K562 (cell line): ENCODE measurements at regions not wholly inside any gene's neighbourhood (a gene's known extent, or its start where the extent isn't known, plus 50 kb on each side); places are given as distances from the start of the nearest gene placed in this dataset.

Experiments used
- ATAC-seq: fragments of 200-7000 bp; cut with Tn5 transposase; 3 replicates; pipeline ENCODE4 v1.9.1; 2020; ENCODE audit warnings: moderate library complexity
- BruUV-seq: library from RNA; stranded (reverse); fragments of 400-500 nt; replicated peaks from 2 replicates; lab custom pipeline; 2021; lab: Mats Ljungman, UMichigan
- CTCF ChIA-PET: fragments of 300-600 bp; formaldehyde crosslinking; extraction: SDS; loops from one replicate; lab custom pipeline; 2021; ENCODE audit warnings: low intra/inter-chr PET ratio; lab: Yijun Ruan, JAX
- POLR2A ChIA-PET: fragments of 300-600, 350-650 bp; sonication (Branson Sonifier 250); formaldehyde crosslinking; extraction: SDS; loops from one replicate; lab custom pipeline; 2021; ENCODE audit warnings: antibody characterized with exemption, inconsistent platforms; lab: Yijun Ruan, JAX
- DNase-seq, 4 experiments: peaks; one replicate each; pipeline versions ENCODE4 v3.0.0 to v3.0.0-alpha.2; 2011 to 2018; ENCODE audit warnings: low spot score in 3 of 4, mixed read lengths in 3 of 4; ENCODE audit errors: extremely low read depth in 1 of 4
- FAIRE-seq: peaks from 2 replicates; lab custom pipeline; 2011; peaks lifted over from hg19 to GRCh38; lab: Jason Lieb, UNC
- H2AFZ ChIP-seq: 2 replicates; pipeline ENCODE4 v1.6.0; 2011; ENCODE audit warnings: low read depth, low read length, control low read depth, inconsistent platforms
- H3K27ac ChIP-seq: fragments of 200-600 bp; 3 replicates; pipeline ENCODE4 v1.8.0; 2011; ENCODE audit warnings: low read depth, mild to moderate bottlenecking, control low read depth, inconsistent platforms, low read length, moderate library complexity, mixed read lengths; ENCODE audit errors: extremely low read depth
- H3K27me3 ChIP-seq, 2 experiments: fragments of 300-600 bp in 1 of 2; 2 replicates in 1 of 2; 3 replicates in 1 of 2; pipeline versions ENCODE4 v1.6.0 to v1.8.0; 2011; ENCODE audit warnings: inconsistent platforms in 2 of 2, low read length in 2 of 2, mild to moderate bottlenecking in 1 of 2, mixed read lengths in 1 of 2, moderate library complexity in 1 of 2; ENCODE audit not compliant: control insufficient read depth in 2 of 2, insufficient read depth in 2 of 2
- H3K36me3 ChIP-seq: fragments of 300-600 bp; 3 replicates; pipeline ENCODE4 v1.8.0; 2011; ENCODE audit warnings: mild to moderate bottlenecking, low read length, inconsistent platforms; ENCODE audit not compliant: control insufficient read depth, insufficient read depth
- H3K4me1 ChIP-seq, 2 experiments: fragments of 200-600 bp in 1 of 2; replicated peaks in 1 of 2; 2 replicates in 1 of 2; 3 replicates in 1 of 2; pipeline versions ENCODE4 v1.5.1 to v1.8.0; 2011; ENCODE audit warnings: inconsistent platforms in 2 of 2, low read length in 2 of 2, mild to moderate bottlenecking in 1 of 2, mixed read lengths in 1 of 2, moderate library complexity in 1 of 2; ENCODE audit not compliant: control insufficient read depth in 2 of 2, insufficient read depth in 2 of 2
- H3K4me2 ChIP-seq: 2 replicates; pipeline ENCODE4 v1.6.1; 2011; ENCODE audit warnings: low read length, control low read depth, inconsistent platforms, mixed read lengths; ENCODE audit not compliant: insufficient read depth
- H3K4me3 ChIP-seq: fragments of 200-600 bp; sonication (generic), shearing (Covaris generic); 2 replicates; pipeline ENCODE4 v1.5.1; 2016; ENCODE audit warnings: control low read depth, inconsistent platforms
- H3K79me2 ChIP-seq: fragments of 200-600 bp; 3 replicates; pipeline ENCODE4 v1.8.0; 2011; ENCODE audit warnings: low read length, inconsistent platforms; ENCODE audit not compliant: control insufficient read depth, insufficient read depth
- H3K9ac ChIP-seq, 2 experiments: 2 replicates each; pipeline versions ENCODE4 v1.6.0 to v1.6.1; 2011; ENCODE audit warnings: low read depth in 2 of 2, low read length in 2 of 2, control low read depth in 1 of 2, inconsistent platforms in 1 of 2, mild to moderate bottlenecking in 1 of 2, mixed read lengths in 1 of 2; ENCODE audit not compliant: insufficient read depth in 1 of 2
- H3K9me1 ChIP-seq: one replicate; pipeline ENCODE4 v1.6.0; 2011; ENCODE audit warnings: inconsistent platforms, mild to moderate bottlenecking, low read length, moderate library complexity; ENCODE audit not compliant: control insufficient read depth, insufficient read depth
- H3K9me3 ChIP-seq: replicated peaks from 2 replicates; pipeline ENCODE4 v1.5.1; 2011; ENCODE audit warnings: low read depth, low read length, inconsistent platforms; ENCODE audit not compliant: control insufficient read depth, insufficient read depth
- H4K20me1 ChIP-seq: replicated peaks from 2 replicates; pipeline ENCODE4 v1.6.1; 2011; ENCODE audit warnings: low read length, inconsistent platforms, mixed read lengths; ENCODE audit not compliant: control insufficient read depth, insufficient read depth
- BACH1 ChIP-seq: fragments of 200-800 bp; sonication (Bioruptor generic); IDR thresholded peaks from 2 replicates; pipeline ENCODE4 v1.6.1; 2016; ENCODE audit warnings: missing genetic modification characterization, missing compliant biosample characterization
- CEBPB ChIP-seq: fragments of 450-650 bp; IDR thresholded peaks from 2 replicates; pipeline ENCODE4 v1.6.1; 2016; ENCODE audit warnings: missing genetic modification characterization, missing compliant biosample characterization
- HDGF ChIP-seq: fragments of 450-650 bp; IDR thresholded peaks from 2 replicates; pipeline ENCODE4 v1.6.1; 2016
- IRF2 ChIP-seq: sonication (generic); formaldehyde crosslinking; IDR thresholded peaks from 2 replicates; pipeline ENCODE4 v1.8.1; 2022; ENCODE audit warnings: mild to moderate bottlenecking, missing genetic modification reagents
- KDM5B ChIP-seq: fragments of 200-600 bp; sonication (generic); IDR thresholded peaks from 2 replicates; pipeline ENCODE4 v1.6.1; 2012; ENCODE audit warnings: low read depth, mild to moderate bottlenecking, moderate library complexity, low read length, control low read depth, inconsistent platforms; ENCODE audit not compliant: insufficient replicate concordance
- SIRT6 ChIP-seq: IDR thresholded peaks from one replicate; pipeline ENCODE4 v1.6.1; 2012; ENCODE audit warnings: low read depth, mild to moderate bottlenecking, control low read depth, inconsistent platforms, low read length, moderate library complexity
- TBP ChIP-seq: optimal IDR thresholded peaks from 2 replicates; pipeline ENCODE3; 2011; ENCODE audit warnings: low read depth, low read length, improper control_type of control experiment
- YBX1 ChIP-seq: fragments of 450-650 bp; IDR thresholded peaks from 2 replicates; pipeline ENCODE4 v1.7.1; 2016; ENCODE audit warnings: mild to moderate bottlenecking
- ZBED1 ChIP-seq: IDR thresholded peaks from 2 replicates; pipeline ENCODE4 v1.6.1; 2014
- WGBS: fragments of 100-300 bp; shearing (Covaris generic); methylation state at CpG from one replicate; pipeline ENCODE4 v1.1.6; 2016; ENCODE audit warnings: low coverage, mixed read lengths; ENCODE audit not compliant: insufficient coverage; ENCODE audit errors: missing lambda C conversion rate; 5-methylcytosine and 5-hydroxymethylcytosine counted together
- in situ Hi-C: fragments of 300-500 bp; cut with MboI; formaldehyde crosslinking; loops from 4 replicates; pipeline ENCODE4 v1.15.0; 2018; ENCODE audit warnings: inconsistent platforms, mixed read lengths
- intact Hi-C: fragments of 100-400 bp; cut with micrococcal nuclease; formaldehyde crosslinking; loops from 2 replicates; pipeline ENCODE4 v1.14.2; 2022
- TF ChIP-seq, protein P1 (sequence below), 2 experiments: IDR thresholded peaks; 2 replicates each; pipeline ENCODE4 v1.6.1; 2011; ENCODE audit warnings: borderline replicate concordance in 1 of 2, control low read depth in 1 of 2, low read depth in 1 of 2, low read length in 1 of 2, mild to moderate bottlenecking in 1 of 2, mixed read lengths in 1 of 2, moderate library complexity in 1 of 2; ENCODE audit not compliant: insufficient read depth in 1 of 2, insufficient read length in 1 of 2, poor library complexity in 1 of 2, severe bottlenecking in 1 of 2; ENCODE audit errors: extremely low read depth in 1 of 2

GRCh38 chrX:94053575-94053974, 379.6 kb downstream of the FAM133A start:
- Histone ChIP-seq H3K9me1 (no peaks in the 10 kb centered on the region), H3K4me2 (no peak overlapping the region), H3K27ac (no peak overlapping the region), H3K36me3 (no peaks in the 10 kb centered on the region), H3K79me2 (no peaks in the 10 kb centered on the region), H3K9me3 (no peaks in the 10 kb centered on the region), H4K20me1 (no peaks in the 10 kb centered on the region), H2AFZ (no peak overlapping the region), H3K27me3 (no peaks in the 10 kb centered on the region), H3K4me1 (no peaks in the 10 kb centered on the region), H3K4me3 (no peak overlapping the region), H3K9ac (no peak overlapping the region)
- CTCF ChIA-PET: no interaction called here
- DNase-seq (no peak), ATAC-seq (no peak), FAIRE-seq (no peak)
- TF ChIP-seq TBP (no peak), IRF2 (no peak), YBX1 (no peak), CEBPB (tag) (no peak), ZBED1 (no peak)
- no TSS peak for BruUV-seq
- in situ Hi-C loops (no loop called here), intact Hi-C loops (no loop called here)
- POLR2A ChIA-PET: no interaction called here
- 0% methylated on average over 2 of the region's 2 CpGs for whole genome bisulfite sequencing

DNA sequence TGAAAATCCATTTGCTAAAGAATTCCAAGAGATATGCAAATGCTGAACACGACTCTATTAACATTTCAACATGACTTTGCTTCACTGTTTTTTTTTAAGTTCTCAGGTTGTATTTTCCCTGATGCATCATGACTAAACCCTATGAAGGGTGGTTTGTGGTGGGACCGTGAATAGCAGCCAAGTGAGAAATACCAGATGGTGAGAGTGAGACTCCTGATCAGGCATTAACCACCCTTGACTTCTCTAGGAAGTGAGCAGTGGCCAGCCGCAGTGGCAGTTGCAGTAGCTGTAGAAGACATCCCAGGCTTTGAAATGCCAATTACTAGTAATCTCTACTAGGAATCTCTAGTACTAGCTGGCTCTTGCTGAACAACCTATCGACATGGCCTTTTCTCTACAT, 383.4 kb downstream of the FAM133A start:
- Histone ChIP-seq H3K79me2 (no peaks in the 10 kb centered on the region), H4K20me1 (no peaks in the 10 kb centered on the region), H3K27me3 (no peaks in the 10 kb centered on the region), H2AFZ (no peak overlapping the region), H3K9me1 (no peaks in the 10 kb centered on the region), H3K27ac (no peak overlapping the region), H3K36me3 (no peaks in the 10 kb centered on the region), H3K4me3 (no peak overlapping the region), H3K4me2 (no peak overlapping the region), H3K9ac (no peak overlapping the region), H3K9me3 (no peaks in the 10 kb centered on the region), H3K4me1 (no peaks in the 10 kb centered on the region)
- no peak for ATAC-seq
- WGBS: 0% methylated on average over 4 of the region's 4 CpGs
- no peak for DNase-seq
- ChIA-PET CTCF (no interaction called here), POLR2A (no interaction called here)
- no peak for FAIRE-seq
- BruUV-seq: no TSS peak
- in situ Hi-C loops: no loop called here
- intact Hi-C loops: no loop called here
- TF ChIP-seq KDM5B: no peak
- TF ChIP-seq BACH1 (tag): no peak
- TF ChIP-seq HDGF: no peak
- TF ChIP-seq, protein P1, sequence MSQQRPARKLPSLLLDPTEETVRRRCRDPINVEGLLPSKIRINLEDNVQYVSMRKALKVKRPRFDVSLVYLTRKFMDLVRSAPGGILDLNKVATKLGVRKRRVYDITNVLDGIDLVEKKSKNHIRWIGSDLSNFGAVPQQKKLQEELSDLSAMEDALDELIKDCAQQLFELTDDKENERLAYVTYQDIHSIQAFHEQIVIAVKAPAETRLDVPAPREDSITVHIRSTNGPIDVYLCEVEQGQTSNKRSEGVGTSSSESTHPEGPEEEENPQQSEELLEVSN (IDR thresholded peaks at IDR 0.05; ENCODE audit: borderline replicate concordance in 1 of 2, extremely low read depth in 1 of 2, insufficient read depth in 1 of 2, insufficient read length in 1 of 2, low read depth in 1 of 2, low read length in 1 of 2, poor library complexity in 1 of 2, severe bottlenecking in 1 of 2): no peak
- no peak for TF ChIP-seq SIRT6
- TF ChIP-seq, all 486 proteins: peak for 0
